PC-3 (cell line): ENCODE measurements at regions not wholly inside any gene's neighbourhood (a gene's known extent, or its start where the extent isn't known, plus 50 kb on each side); places are given as distances from the start of the nearest gene placed in this dataset.

Source experiments
- EZH2 ChIP-seq: fragments of 300-600 bp; sonication (generic); IDR thresholded peaks from one replicate; pipeline ENCODE4 v1.6.1; 2017; ENCODE audit warnings: antibody characterized with exemption, mild to moderate bottlenecking, low read length; ENCODE audit not compliant: unreplicated experiment
- EZH2phosphoT487 ChIP-seq: fragments of 300-600 bp; sonication (generic); IDR thresholded peaks from 2 replicates; pipeline ENCODE4 v1.6.1; 2018; ENCODE audit warnings: mild to moderate bottlenecking, antibody characterized with exemption, low read length, borderline replicate concordance
- TF ChIP-seq, protein P1 (sequence below): fragments of 300-600 bp; sonication (generic); conservative IDR thresholded peaks from 2 replicates; pipeline ENCODE4 v1.5.1; 2017; ENCODE audit warnings: antibody characterized with exemption, low read depth, mild to moderate bottlenecking, low read length

DNA sequence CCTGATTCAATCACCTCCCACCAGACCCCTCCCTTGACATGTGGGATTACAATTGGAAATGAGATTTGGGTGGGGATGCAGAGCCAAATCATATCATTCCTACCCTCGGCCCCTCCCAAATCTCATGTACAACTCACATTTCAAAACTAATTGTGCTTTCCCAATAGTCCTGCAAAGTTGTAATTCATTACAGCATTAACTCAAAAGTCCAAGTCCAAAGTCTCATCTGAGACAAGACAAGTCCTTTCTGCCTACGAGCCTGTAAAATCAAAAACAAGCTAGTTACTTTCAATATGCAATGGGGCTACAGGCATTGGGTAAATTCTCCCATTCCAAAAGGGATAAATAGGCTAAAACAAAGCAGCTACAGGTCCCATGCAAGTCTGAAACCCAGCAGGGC lies 634.6 kb downstream of the SLC6A15 start:
- TF ChIP-seq, protein P1, sequence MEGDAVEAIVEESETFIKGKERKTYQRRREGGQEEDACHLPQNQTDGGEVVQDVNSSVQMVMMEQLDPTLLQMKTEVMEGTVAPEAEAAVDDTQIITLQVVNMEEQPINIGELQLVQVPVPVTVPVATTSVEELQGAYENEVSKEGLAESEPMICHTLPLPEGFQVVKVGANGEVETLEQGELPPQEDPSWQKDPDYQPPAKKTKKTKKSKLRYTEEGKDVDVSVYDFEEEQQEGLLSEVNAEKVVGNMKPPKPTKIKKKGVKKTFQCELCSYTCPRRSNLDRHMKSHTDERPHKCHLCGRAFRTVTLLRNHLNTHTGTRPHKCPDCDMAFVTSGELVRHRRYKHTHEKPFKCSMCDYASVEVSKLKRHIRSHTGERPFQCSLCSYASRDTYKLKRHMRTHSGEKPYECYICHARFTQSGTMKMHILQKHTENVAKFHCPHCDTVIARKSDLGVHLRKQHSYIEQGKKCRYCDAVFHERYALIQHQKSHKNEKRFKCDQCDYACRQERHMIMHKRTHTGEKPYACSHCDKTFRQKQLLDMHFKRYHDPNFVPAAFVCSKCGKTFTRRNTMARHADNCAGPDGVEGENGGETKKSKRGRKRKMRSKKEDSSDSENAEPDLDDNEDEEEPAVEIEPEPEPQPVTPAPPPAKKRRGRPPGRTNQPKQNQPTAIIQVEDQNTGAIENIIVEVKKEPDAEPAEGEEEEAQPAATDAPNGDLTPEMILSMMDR, result no peak
- TF ChIP-seq EZH2phosphoT487, result no peak
- TF ChIP-seq EZH2, result no peak
